ENCODE measurements at regions not wholly inside any gene's neighbourhood (a gene's known extent, or its start where the extent isn't known, plus 50 kb on each side); places are given as distances from the start of the nearest gene placed in this dataset.
"Not testable (repeated sequence)": the region's sequence is repeated elsewhere in the genome, so short reads cannot be mapped to it uniquely, and the experiment has no call there.

GRCh38 chr17:15866015-15866414, 78.9 kb upstream of the ADORA2B start:
- H3K4me3 ChIP-seq, H3K36me3 ChIP-seq: not testable (repeated sequence)

GRCh38 chr17:15867331-15867730, 77.6 kb upstream of the ADORA2B start:
- DNase-seq; intact Hi-C loops (cut with DNase I; ENCODE audit: low total_unique reads); H3K9me3 ChIP-seq; H3K4me3 ChIP-seq; H3K27ac ChIP-seq; H3K27me3 ChIP-seq; H3K36me3 ChIP-seq; H3K4me1 ChIP-seq: not testable (repeated sequence)

More at GRCh38 chr17:15866015-15866414, 78.9 kb upstream of the ADORA2B start:
- intact Hi-C loops (cut with DNase I; ENCODE audit: low total_unique reads); H3K27me3 ChIP-seq; H3K9me3 ChIP-seq; DNase-seq; H3K27ac ChIP-seq; H3K4me1 ChIP-seq: not testable (repeated sequence)

- H3K27me3 ChIP-seq; H3K36me3 ChIP-seq; H3K27ac ChIP-seq; H3K9me3 ChIP-seq; H3K4me3 ChIP-seq; H3K4me1 ChIP-seq; DNase-seq; intact Hi-C loops (cut with DNase I; ENCODE audit: low total_unique reads): not testable (repeated sequence)
Measured at GRCh38 chr17:15869868-15870267, 75.1 kb upstream of the ADORA2B start.

- H3K4me3 ChIP-seq; H3K4me1 ChIP-seq; intact Hi-C loops (cut with DNase I; ENCODE audit: low total_unique reads); H3K27me3 ChIP-seq; H3K27ac ChIP-seq; DNase-seq; H3K9me3 ChIP-seq; H3K36me3 ChIP-seq: not testable (repeated sequence)
Measured at GRCh38 chr17:15872677-15873076, 72.3 kb upstream of the ADORA2B start.

GRCh38 chr17:15877882-15878500, 66.9 kb upstream of the ADORA2B start:
- DNase-seq; H3K4me1 ChIP-seq; H3K9me3 ChIP-seq; H3K27ac ChIP-seq; H3K36me3 ChIP-seq; H3K27me3 ChIP-seq; H3K4me3 ChIP-seq; intact Hi-C loops (cut with DNase I; ENCODE audit: low total_unique reads): not testable (repeated sequence)

- H3K9me3 ChIP-seq, result no peaks in the 10 kb centered on the region
- intact Hi-C loops (cut with DNase I; ENCODE audit: low total_unique reads), result no loop called here
- DNase-seq, result no peak
- H3K4me1 ChIP-seq, result no peaks in the 10 kb centered on the region
- TF ChIP-seq POLR2A (IDR thresholded peaks at IDR 0.05), result no peak
- no peak for TF ChIP-seq CTCF (IDR thresholded peaks at IDR 0.05)
- H3K27me3 ChIP-seq, result no peaks in the 10 kb centered on the region
- no peak overlapping the region for H3K27ac ChIP-seq
- no peaks in the 10 kb centered on the region for H3K36me3 ChIP-seq
- H3K4me3 ChIP-seq, result no peak overlapping the region
Measured at GRCh38 chr17:15882058-15882720, 62.7 kb upstream of the ADORA2B start.

GRCh38 chr17:15882777-15883176, 62.2 kb upstream of the ADORA2B start:
- Histone ChIP-seq H3K27me3 (no peaks in the 10 kb centered on the region), H3K4me3 (no peak overlapping the region), H3K27ac (no peak overlapping the region), H3K4me1 (no peaks in the 10 kb centered on the region), H3K36me3 (no peaks in the 10 kb centered on the region), H3K9me3 (no peaks in the 10 kb centered on the region)
- no peak for TF ChIP-seq POLR2A (IDR thresholded peaks at IDR 0.05)
- TF ChIP-seq CTCF (IDR thresholded peaks at IDR 0.05), result no peak
- no peak for DNase-seq
- intact Hi-C loops (cut with DNase I; ENCODE audit: low total_unique reads), result no loop called here
